ENCODE measurements at regions not wholly inside any gene's neighbourhood (a gene's known extent, or its start where the extent isn't known, plus 50 kb on each side); places are given as distances from the start of the nearest gene placed in this dataset.
A peak's percentile ranks its signal among the peaks of the same experiment; 100 is the strongest.

DNA sequence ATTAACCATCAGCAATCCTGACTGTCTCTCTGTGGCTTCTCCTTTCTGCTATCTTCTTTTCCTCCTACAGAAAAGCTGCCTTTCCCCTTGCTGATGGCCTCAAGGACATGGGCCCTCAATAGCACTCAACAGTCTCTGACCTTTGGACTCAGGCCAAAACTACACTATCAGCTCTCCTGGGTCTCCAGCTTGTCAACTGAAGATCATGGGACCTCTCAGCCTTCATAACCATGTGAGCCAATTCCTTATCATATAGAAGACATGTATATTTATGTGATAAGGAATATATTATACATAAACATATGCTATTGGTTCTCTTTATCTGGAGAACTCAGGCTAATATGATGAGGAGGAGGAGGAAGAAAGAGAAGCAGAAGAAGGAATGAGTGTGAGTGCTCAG is 91.8 kb upstream of the GJB5 start:
- DNase-seq (ENCODE audit: low spot score, unreplicated experiment) = no peak
- no peak overlapping the region for H3K27ac Mint-ChIP-seq
- TF ChIP-seq, protein P1, sequence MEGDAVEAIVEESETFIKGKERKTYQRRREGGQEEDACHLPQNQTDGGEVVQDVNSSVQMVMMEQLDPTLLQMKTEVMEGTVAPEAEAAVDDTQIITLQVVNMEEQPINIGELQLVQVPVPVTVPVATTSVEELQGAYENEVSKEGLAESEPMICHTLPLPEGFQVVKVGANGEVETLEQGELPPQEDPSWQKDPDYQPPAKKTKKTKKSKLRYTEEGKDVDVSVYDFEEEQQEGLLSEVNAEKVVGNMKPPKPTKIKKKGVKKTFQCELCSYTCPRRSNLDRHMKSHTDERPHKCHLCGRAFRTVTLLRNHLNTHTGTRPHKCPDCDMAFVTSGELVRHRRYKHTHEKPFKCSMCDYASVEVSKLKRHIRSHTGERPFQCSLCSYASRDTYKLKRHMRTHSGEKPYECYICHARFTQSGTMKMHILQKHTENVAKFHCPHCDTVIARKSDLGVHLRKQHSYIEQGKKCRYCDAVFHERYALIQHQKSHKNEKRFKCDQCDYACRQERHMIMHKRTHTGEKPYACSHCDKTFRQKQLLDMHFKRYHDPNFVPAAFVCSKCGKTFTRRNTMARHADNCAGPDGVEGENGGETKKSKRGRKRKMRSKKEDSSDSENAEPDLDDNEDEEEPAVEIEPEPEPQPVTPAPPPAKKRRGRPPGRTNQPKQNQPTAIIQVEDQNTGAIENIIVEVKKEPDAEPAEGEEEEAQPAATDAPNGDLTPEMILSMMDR (IDR thresholded peaks at IDR 0.05; ENCODE audit: unreplicated experiment) = no peak
- H3K4me1 Mint-ChIP-seq (ENCODE audit: low read depth) = peaks cover 13% of the 10 kb centered on the region
- no peak overlapping the region for H3K4me3 Mint-ChIP-seq (ENCODE audit: low read depth)
- no peaks in the 10 kb centered on the region for H3K9me3 Mint-ChIP-seq (ENCODE audit: low read depth)
- no peaks in the 10 kb centered on the region for H3K36me3 Mint-ChIP-seq (ENCODE audit: insufficient read depth)
- peaks cover 44% of the 10 kb centered on the region for H3K27me3 Mint-ChIP-seq

DNA sequence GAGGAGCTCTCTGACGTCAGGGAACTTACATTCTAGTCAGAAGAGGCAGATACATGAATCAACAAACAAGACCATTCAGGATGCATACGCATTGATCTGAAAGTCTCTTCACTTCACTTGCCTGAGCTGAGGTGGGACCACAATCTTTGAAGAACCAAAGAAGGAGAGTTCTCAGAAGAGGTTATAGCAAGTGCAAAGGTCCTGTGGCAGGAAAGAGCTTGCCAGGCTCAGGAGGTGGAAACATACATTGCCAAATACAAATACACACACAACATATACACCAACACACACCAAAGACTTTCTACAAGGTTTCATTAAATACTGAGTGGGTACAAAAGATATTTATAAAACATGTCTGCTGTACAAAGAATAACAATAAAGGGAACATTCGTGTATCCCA is 86.8 kb upstream of the GJB5 start:
- H3K9me3 Mint-ChIP-seq (ENCODE audit: low read depth) = peaks cover 15% of the 10 kb centered on the region
- TF ChIP-seq, protein P1 (IDR thresholded peaks at IDR 0.05; ENCODE audit: unreplicated experiment) = no peak
- H3K4me3 Mint-ChIP-seq (ENCODE audit: low read depth) = no peak overlapping the region
- peaks cover 12% of the 10 kb centered on the region for H3K4me1 Mint-ChIP-seq (ENCODE audit: low read depth)
- H3K27me3 Mint-ChIP-seq = peaks cover 27% of the 10 kb centered on the region
- no peak for DNase-seq (ENCODE audit: low spot score, unreplicated experiment)
- no peak overlapping the region for H3K27ac Mint-ChIP-seq
- no peaks in the 10 kb centered on the region for H3K36me3 Mint-ChIP-seq (ENCODE audit: insufficient read depth)

DNA sequence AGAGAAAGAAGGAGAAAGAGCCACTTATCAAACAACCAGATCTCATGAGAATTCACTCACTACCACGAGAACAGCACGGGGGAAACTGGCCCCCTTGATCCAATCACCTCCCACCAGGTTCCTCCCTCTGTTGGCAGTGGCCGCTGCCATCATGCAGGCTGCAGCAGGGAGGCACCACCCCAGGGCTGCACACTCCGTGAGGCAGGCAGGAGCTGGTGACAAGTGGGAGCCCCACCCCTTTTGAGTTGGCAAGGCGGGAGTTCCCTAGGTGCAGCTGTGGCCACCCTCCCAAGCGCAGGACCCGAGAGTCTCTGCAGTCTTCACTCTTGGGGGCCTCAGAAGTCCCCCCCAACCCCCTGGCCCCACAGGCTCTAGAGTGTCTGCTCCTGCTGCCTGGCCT is 83.9 kb upstream of the GJB5 start:
- Mint-ChIP-seq H3K27ac (no peak overlapping the region), H3K4me3 (ENCODE audit: low read depth) (no peak overlapping the region), H3K4me1 (ENCODE audit: low read depth) (peaks cover 12% of the 10 kb centered on the region), H3K27me3 (peaks cover 15% of the 10 kb centered on the region), H3K36me3 (ENCODE audit: insufficient read depth) (no peaks in the 10 kb centered on the region), H3K9me3 (ENCODE audit: low read depth) (peaks cover 22% of the 10 kb centered on the region)
- DNase-seq (ENCODE audit: low spot score, unreplicated experiment) = no peak
- TF ChIP-seq, protein P1 (IDR thresholded peaks at IDR 0.05; ENCODE audit: unreplicated experiment) = no peak

DNA sequence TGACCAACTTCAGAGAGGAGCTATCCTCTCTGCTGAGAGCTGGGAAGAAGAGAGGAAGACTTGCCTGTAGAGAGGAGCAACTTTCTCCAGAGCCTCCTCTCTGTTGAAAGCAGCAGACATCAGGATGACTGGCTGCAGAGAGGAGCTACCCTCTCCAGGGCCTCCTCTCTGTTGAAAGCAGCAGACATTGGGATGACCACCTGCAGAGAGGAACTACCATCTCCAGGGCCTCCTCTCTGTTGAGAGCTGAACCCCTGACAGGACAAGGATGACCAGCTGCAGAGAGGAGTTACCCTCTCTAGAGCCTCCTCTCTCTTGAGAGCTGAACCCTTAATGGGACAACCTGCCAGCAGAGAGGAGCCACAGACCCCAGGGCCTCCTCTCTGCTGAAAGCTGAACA is 83.0 kb upstream of the GJB5 start:
- no peak for DNase-seq (ENCODE audit: low spot score, unreplicated experiment)
- TF ChIP-seq, protein P1 (IDR thresholded peaks at IDR 0.05; ENCODE audit: unreplicated experiment) = no peak
- Mint-ChIP-seq H3K4me1 (ENCODE audit: low read depth) (peaks cover 10% of the 10 kb centered on the region), H3K4me3 (ENCODE audit: low read depth) (no peak overlapping the region), H3K27me3 (peaks cover 13% of the 10 kb centered on the region), H3K36me3 (ENCODE audit: insufficient read depth) (no peaks in the 10 kb centered on the region), H3K27ac (no peak overlapping the region), H3K9me3 (ENCODE audit: low read depth) (peaks cover 22% of the 10 kb centered on the region)

DNA sequence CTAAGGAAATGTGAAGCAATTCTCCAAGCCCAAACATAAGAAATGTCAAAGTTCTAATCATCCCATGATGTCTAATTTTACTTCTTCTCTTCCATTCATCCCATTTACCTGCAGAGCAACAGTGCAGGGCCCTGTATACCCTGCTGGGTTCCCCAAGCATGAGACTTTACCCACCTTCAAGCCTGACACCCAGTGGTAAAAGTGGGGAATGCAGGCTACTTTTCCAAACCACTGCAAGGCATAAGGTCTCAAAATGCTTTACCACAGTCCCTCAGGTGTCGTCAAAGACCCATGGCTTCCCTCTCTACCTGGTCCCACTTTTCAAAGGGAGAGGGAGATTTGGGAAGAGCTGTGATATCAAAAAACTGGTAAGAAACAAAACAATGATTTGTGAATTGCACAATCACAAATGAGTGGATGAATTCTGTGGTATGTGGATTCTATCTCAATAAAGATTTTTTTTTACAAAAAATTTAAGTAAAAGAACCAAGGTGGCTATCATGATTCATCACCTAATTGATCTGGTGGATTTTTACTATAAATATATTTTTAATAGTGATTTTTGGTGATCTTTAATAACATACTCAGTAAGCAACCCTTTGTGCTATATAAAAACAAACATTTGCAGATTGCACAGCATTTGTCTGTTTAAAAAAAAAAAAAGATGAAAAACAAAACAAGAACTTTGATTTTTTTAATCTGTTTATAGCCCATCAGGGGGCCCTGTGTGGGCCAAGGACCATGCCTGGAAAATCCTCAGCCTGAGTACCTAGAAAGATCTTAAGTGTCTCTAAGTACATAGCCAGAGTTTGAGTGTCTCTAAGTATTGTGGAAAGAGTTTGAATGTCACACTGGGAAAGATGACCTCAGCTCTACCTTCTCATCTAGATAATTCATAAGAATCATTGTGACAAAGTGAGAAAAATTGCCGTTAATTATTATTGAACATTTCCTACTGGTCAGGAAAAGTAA is 73.1 kb upstream of the GJB5 start:
- Mint-ChIP-seq H3K4me1 (ENCODE audit: low read depth) (peaks cover 16% of the 10 kb centered on the region), H3K27me3 (peaks cover 14% of the 10 kb centered on the region), H3K27ac (no peak overlapping the region), H3K9me3 (ENCODE audit: low read depth) (peaks cover 20% of the 10 kb centered on the region), H3K36me3 (ENCODE audit: insufficient read depth) (peaks cover 1% of the 10 kb centered on the region), H3K4me3 (ENCODE audit: low read depth) (no peak overlapping the region)
- TF ChIP-seq, protein P1 (IDR thresholded peaks at IDR 0.05; ENCODE audit: unreplicated experiment) = peak; percentile 82
- DNase-seq (ENCODE audit: low spot score, unreplicated experiment) = peak; percentile 68
